ENCODE measurements at regions not wholly inside any gene's neighbourhood (a gene's known extent, or its start where the extent isn't known, plus 50 kb on each side); places are given as distances from the start of the nearest gene placed in this dataset.

GRCh38 chr12:107917912-107918800 is 143.7 kb downstream of the ASCL4 start:
- Histone ChIP-seq H3K36me3 (replicated peaks in 1 of 2; ENCODE audit: control extremely low read depth in 1 of 2, control insufficient read depth in 1 of 2, extremely low read depth in 1 of 2, insufficient read depth in 2 of 2, low read length in 1 of 2) (no peaks in the 10 kb centered on the region), H3K4me2 (replicated peaks; ENCODE audit: low read depth, low read length, poor library complexity, severe bottlenecking) (no peak overlapping the region), H3K9ac (ENCODE audit: low read length) (no peak overlapping the region), H3K9me3 (ENCODE audit: control extremely low read depth in 1 of 3, control insufficient read depth in 2 of 3, insufficient read depth in 1 of 3, low read length in 2 of 3) (no peaks in the 10 kb centered on the region), H2AFZ (ENCODE audit: insufficient read depth, low read depth, low read length, poor library complexity, severe bottlenecking) (no peak overlapping the region), H3K27ac (ENCODE audit: low read length in 2 of 2) (no peak overlapping the region), H3K4me1 (ENCODE audit: control insufficient read depth in 2 of 2, insufficient read depth in 2 of 2, low read length in 2 of 2) (no peaks in the 10 kb centered on the region), H3K4me3 (ENCODE audit: control extremely low read depth in 1 of 5, extremely low read depth in 1 of 5, insufficient read depth in 1 of 5, low read depth in 2 of 5, low read length in 4 of 5) (no peak overlapping the region), H4K20me1 (ENCODE audit: control insufficient read depth, insufficient read depth, low read length, poor library complexity, severe bottlenecking) (no peaks in the 10 kb centered on the region), H3K79me2 (ENCODE audit: control insufficient read depth, insufficient read depth, low read length) (no peaks in the 10 kb centered on the region), H3K27me3 (replicated peaks in 1 of 4; ENCODE audit: control extremely low read depth in 1 of 4, control insufficient read depth in 3 of 4, insufficient read depth in 4 of 4, low read length in 3 of 4) (peaks cover 0 to 31% (median 9%) of the 10 kb centered on the region in 4 experiments)
- Mint-ChIP-seq H3K9me3 (ENCODE audit: insufficient read depth) (no peaks in the 10 kb centered on the region), H3K27ac (no peak overlapping the region), H3K4me3 (no peak overlapping the region), H3K27me3 (peaks cover 63% of the 10 kb centered on the region), H3K4me1 (peaks cover 2% of the 10 kb centered on the region)
- POLR2A ChIA-PET, result no interaction called here
- DNase-seq (peak; percentile 20), ATAC-seq (ENCODE audit: low read depth) (peak; percentile 36)
- TF ChIP-seq CTCF (IDR thresholded peaks at IDR 0.05), result peak; percentile 51
- no peak for TF ChIP-seq EZH2 (IDR thresholded peaks at IDR 0.05; ENCODE audit: borderline replicate concordance, insufficient read depth, low read depth, low read length, poor library complexity, severe bottlenecking)
- CTCF ChIA-PET, result interaction anchor here (0.7 to 2.2 kb wide), 6 partner anchors 11 to 1467 kb away, joined by 3 to 12 read pairs (median 3); no protein-coding TSS in a partner anchor
- WGBS (ENCODE audit: insufficient coverage), result 28% methylated on average over 5 of the region's 8 CpGs
- intact Hi-C loops (cut with micrococcal nuclease), result loop anchor here (1.0 kb wide), 1 partner anchor 594 kb away; no protein-coding TSS in a partner anchor

- H3K9ac ChIP-seq (ENCODE audit: low read length), result no peak overlapping the region
- Mint-ChIP-seq H3K27ac (no peak overlapping the region), H3K9me3 (ENCODE audit: insufficient read depth) (no peaks in the 10 kb centered on the region), H3K27me3 (peaks cover 52% of the 10 kb centered on the region), H3K4me1 (peaks cover 2% of the 10 kb centered on the region), H3K4me3 (no peak overlapping the region)
- ChIA-PET POLR2A (no interaction called here), CTCF (no interaction called here)
- H3K4me1 ChIP-seq (ENCODE audit: control insufficient read depth in 2 of 2, insufficient read depth in 2 of 2, low read length in 2 of 2), result no peaks in the 10 kb centered on the region
- no peaks in the 10 kb centered on the region for H3K79me2 ChIP-seq (ENCODE audit: control insufficient read depth, insufficient read depth, low read length)
- intact Hi-C loops (cut with micrococcal nuclease), result no loop called here
- DNase-seq (no peak), ATAC-seq (ENCODE audit: low read depth) (no peak)
- no peak overlapping the region for H3K4me2 ChIP-seq (replicated peaks; ENCODE audit: low read depth, low read length, poor library complexity, severe bottlenecking)
- no peaks in the 10 kb centered on the region for H3K36me3 ChIP-seq (replicated peaks in 1 of 2; ENCODE audit: control extremely low read depth in 1 of 2, control insufficient read depth in 1 of 2, extremely low read depth in 1 of 2, insufficient read depth in 2 of 2, low read length in 1 of 2)
- no peak overlapping the region for H3K4me3 ChIP-seq (ENCODE audit: control extremely low read depth in 1 of 5, extremely low read depth in 1 of 5, insufficient read depth in 1 of 5, low read depth in 2 of 5, low read length in 4 of 5)
- H4K20me1 ChIP-seq (ENCODE audit: control insufficient read depth, insufficient read depth, low read length, poor library complexity, severe bottlenecking), result no peaks in the 10 kb centered on the region
- no peak overlapping the region for H2AFZ ChIP-seq (ENCODE audit: insufficient read depth, low read depth, low read length, poor library complexity, severe bottlenecking)
- peaks cover 0 to 16% (median 6%) of the 10 kb centered on the region in 4 experiments for H3K27me3 ChIP-seq (replicated peaks in 1 of 4; ENCODE audit: control extremely low read depth in 1 of 4, control insufficient read depth in 3 of 4, insufficient read depth in 4 of 4, low read length in 3 of 4)
- H3K9me3 ChIP-seq (ENCODE audit: control extremely low read depth in 1 of 3, control insufficient read depth in 2 of 3, insufficient read depth in 1 of 3, low read length in 2 of 3), result no peaks in the 10 kb centered on the region
- WGBS (ENCODE audit: insufficient coverage), result no CpG with 5 or more reads among the region's 4 CpGs
- H3K27ac ChIP-seq (ENCODE audit: low read length in 2 of 2), result no peak overlapping the region
- no peak for TF ChIP-seq EZH2 (IDR thresholded peaks at IDR 0.05; ENCODE audit: borderline replicate concordance, insufficient read depth, low read depth, low read length, poor library complexity, severe bottlenecking)
- no peak for TF ChIP-seq CTCF (IDR thresholded peaks at IDR 0.05)
Measured at GRCh38 chr12:107921062-107921461, 146.6 kb downstream of the ASCL4 start.
